GM12865 (cell line): ENCODE measurements at regions not wholly inside any gene's neighbourhood (a gene's known extent, or its start where the extent isn't known, plus 50 kb on each side); places are given as distances from the start of the nearest gene placed in this dataset.

Experiments used
- DNase-seq: peaks from one replicate; pipeline ENCODE4 v3.0.0; 2010; ENCODE audit warnings: low read depth
- H3K4me3 ChIP-seq: 2 replicates; pipeline ENCODE4 v1.5.1; 2011; ENCODE audit warnings: mild to moderate bottlenecking, low read depth, low read length, control low read depth
- CTCF ChIP-seq: IDR thresholded peaks from 2 replicates; pipeline ENCODE4 v1.5.1; 2011; ENCODE audit warnings: low read length, control low read depth, low read depth, inconsistent platforms; ENCODE audit not compliant: insufficient read depth; ENCODE audit errors: missing control alignments

GRCh38 chr2:72032481-72033041 lies 115.1 kb downstream of the CYP26B1 start:
- no peak for TF ChIP-seq CTCF
- H3K4me3 ChIP-seq, result no peak overlapping the region
- no peak for DNase-seq

- H3K4me3 ChIP-seq, result no peak overlapping the region
- TF ChIP-seq CTCF, result no peak
- DNase-seq, result no peak
These were observed 116.1 kb downstream of the CYP26B1 start for GRCh38 chr2:72031346-72032110.

- no peak overlapping the region for H3K4me3 ChIP-seq
- TF ChIP-seq CTCF, result no peak
- no peak for DNase-seq
These were observed 118.7 kb downstream of the CYP26B1 start for GRCh38 chr2:72028996-72029395.

DNA sequence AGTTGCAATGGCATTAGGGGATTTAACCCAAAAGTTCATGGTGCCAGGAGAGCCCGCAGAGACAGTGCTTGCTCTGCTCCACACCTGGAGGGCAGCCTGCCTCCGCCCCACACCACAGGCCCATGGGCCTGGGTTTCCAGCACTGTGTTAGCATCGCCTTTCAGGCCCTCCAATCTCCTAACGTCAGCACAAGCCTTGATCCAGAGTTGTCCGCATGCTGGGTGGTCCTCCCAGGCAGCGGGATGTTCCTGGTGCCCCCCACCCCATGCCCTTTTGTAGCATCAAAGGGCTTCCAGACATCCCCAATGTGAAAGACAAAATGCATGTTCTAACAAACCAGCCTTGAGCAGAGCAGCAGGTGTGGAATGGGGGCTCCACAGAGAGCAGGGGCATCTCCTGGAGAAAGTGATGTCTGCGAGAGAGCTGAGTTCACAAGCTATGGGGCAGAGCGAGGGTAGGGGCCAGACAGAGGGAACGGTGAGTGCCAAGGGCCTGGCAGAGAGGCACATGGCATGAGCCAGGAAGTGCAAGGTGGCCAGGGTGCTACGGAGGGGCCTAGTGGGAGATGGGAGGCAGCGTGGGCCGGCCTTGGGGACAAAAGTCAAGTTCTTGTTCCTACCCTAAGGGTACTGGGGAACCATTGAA lies 119.2 kb downstream of the CYP26B1 start:
- no peak for TF ChIP-seq CTCF
- DNase-seq, result no peak
- no peak overlapping the region for H3K4me3 ChIP-seq

GRCh38 chr2:72027426-72028161 lies 120.1 kb downstream of the CYP26B1 start:
- DNase-seq, result no peak
- TF ChIP-seq CTCF, result no peak

GRCh38 chr2:72026819-72027425 lies 120.7 kb downstream of the CYP26B1 start:
- no peak for DNase-seq
- no peak for TF ChIP-seq CTCF
- no peak overlapping the region for H3K4me3 ChIP-seq

More at GRCh38 chr2:72027426-72028161, 120.1 kb downstream of the CYP26B1 start:
- H3K4me3 ChIP-seq, result no peak overlapping the region
